GM12865 (cell line): ENCODE measurements at regions not wholly inside any gene's neighbourhood (a gene's known extent, or its start where the extent isn't known, plus 50 kb on each side); places are given as distances from the start of the nearest gene placed in this dataset.
A peak's percentile ranks its signal among the peaks of the same experiment; 100 is the strongest.

Source experiments
- DNase-seq: peaks from one replicate; pipeline ENCODE4 v3.0.0; 2010; ENCODE audit warnings: low read depth
- H3K4me3 ChIP-seq: 2 replicates; pipeline ENCODE4 v1.5.1; 2011; ENCODE audit warnings: mild to moderate bottlenecking, low read depth, low read length, control low read depth
- CTCF ChIP-seq: IDR thresholded peaks from 2 replicates; pipeline ENCODE4 v1.5.1; 2011; ENCODE audit warnings: low read length, control low read depth, low read depth, inconsistent platforms; ENCODE audit not compliant: insufficient read depth; ENCODE audit errors: missing control alignments

- DNase-seq: no peak
- no peak for TF ChIP-seq CTCF
- H3K4me3 ChIP-seq: no peak overlapping the region
Measured at GRCh38 chr12:24387381-24387780, 437.9 kb upstream of the SOX5 start.

DNA sequence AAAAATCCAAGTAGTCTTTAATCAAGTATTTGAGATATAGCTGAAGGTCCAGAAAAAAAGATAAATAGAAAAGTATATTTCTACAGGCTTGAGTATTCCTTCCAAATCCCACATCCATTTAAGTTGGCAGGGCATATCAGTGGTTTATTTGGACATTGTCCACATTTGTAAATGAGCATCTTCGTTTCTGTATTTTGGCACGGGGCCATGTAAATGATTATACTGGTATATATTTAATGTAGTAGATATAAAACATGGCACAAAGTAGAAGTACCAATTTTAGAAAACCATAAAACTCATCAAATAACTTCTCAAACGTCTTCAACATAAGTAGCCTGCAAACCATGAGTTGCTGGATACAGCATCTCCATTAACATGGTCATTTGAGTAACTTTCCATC is 437.4 kb upstream of the SOX5 start:
- H3K4me3 ChIP-seq: no peak overlapping the region
- no peak for DNase-seq
- TF ChIP-seq CTCF: no peak

DNA sequence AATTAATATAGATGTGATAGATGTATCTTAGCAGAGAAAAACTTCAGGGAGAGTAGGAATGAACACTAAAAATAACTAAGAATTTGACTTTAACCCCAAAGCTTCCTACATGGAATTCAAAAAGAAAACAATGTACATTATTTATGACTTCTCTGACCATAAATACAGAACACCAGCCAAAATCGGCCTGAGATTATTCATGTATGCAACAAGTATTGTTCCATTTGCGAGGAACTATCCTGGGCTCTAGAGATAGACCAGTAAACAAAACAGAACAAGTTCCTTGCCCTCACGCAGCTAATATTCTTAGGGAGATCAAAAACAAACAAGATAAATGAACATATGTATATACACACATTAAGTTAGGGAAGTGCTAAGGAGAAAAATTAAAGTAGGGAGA is 432.3 kb upstream of the SOX5 start:
- no peak for DNase-seq
- H3K4me3 ChIP-seq: no peak overlapping the region
- no peak for TF ChIP-seq CTCF

DNA sequence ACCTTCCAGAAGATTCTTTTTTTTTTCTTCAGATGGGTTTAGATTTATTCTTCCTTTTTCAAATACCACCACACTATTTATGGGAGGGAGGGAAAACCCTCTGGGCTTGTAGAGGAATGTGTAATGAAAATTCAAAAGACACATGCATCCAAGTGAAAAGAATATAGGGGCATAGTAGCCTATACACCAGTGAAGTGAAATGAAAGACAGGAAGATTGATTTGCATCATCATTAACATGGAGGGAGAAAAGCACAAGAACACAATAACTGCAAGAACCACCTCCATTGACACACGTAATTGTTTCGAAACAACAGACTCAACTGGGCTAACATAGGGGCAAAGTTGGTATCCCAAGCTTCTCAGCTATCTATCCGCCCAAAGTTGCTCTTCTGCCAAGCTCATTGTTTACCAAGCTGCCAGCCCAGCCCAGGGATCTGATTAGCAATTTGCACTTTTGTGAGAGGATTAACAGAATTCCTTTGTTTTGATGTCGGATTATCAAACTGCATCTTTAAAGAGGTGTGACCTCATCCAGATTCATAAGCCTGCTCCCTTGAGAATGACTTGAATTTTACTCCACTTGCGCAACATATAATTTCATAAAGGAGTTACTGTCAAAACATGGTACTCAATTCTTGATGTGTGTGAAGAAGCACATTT is 430.5 kb upstream of the SOX5 start:
- H3K4me3 ChIP-seq: no peak overlapping the region
- DNase-seq: no peak
- TF ChIP-seq CTCF: no peak

- no peak for DNase-seq
- no peak for TF ChIP-seq CTCF
- H3K4me3 ChIP-seq: no peak overlapping the region
Measured at GRCh38 chr12:24379433-24379832, 430.0 kb upstream of the SOX5 start.

- peak; percentile 4 for DNase-seq
- no peak for TF ChIP-seq CTCF
- H3K4me3 ChIP-seq: no peak overlapping the region
Measured at GRCh38 chr12:24378548-24379407, 429.3 kb upstream of the SOX5 start.
